GM19467 (cell line): ENCODE measurements at regions not wholly inside any gene's neighbourhood (a gene's known extent, or its start where the extent isn't known, plus 50 kb on each side); places are given as distances from the start of the nearest gene placed in this dataset.

Experiments used
- ATAC-seq: cut with Tn5 transposase; IDR thresholded peaks from one replicate; pipeline ENCODE4 v1.9.1; 2021; ENCODE audit warnings: mild to moderate bottlenecking, moderate library complexity; ENCODE audit not compliant: unreplicated experiment

- no peak for ATAC-seq
Measured at GRCh38 chr15:60093273-60094067, 89.4 kb downstream of the FOXB1 start.

- no peak for ATAC-seq
Measured at GRCh38 chr15:60095711-60096110, 91.6 kb downstream of the FOXB1 start.

GRCh38 chr15:60096157-60096556 lies 92.0 kb downstream of the FOXB1 start:
- ATAC-seq, result no peak

- no peak for ATAC-seq
Measured at GRCh38 chr15:60101416-60101815, 97.3 kb downstream of the FOXB1 start.

- no peak for ATAC-seq
Measured at GRCh38 chr15:60102748-60103147, 98.6 kb downstream of the FOXB1 start.

- no peak for ATAC-seq
Measured at GRCh38 chr15:60110909-60111308, 106.8 kb downstream of the FOXB1 start.

- ATAC-seq, result no peak
Measured at GRCh38 chr15:60115579-60116380, 111.7 kb downstream of the FOXB1 start.

- ATAC-seq, result no peak
Measured at GRCh38 chr15:60116456-60117089, 112.5 kb downstream of the FOXB1 start.

GRCh38 chr15:60118146-60118545 lies 114.0 kb downstream of the FOXB1 start:
- no peak for ATAC-seq

- no peak for ATAC-seq
Measured at GRCh38 chr15:60118626-60119025, 114.5 kb downstream of the FOXB1 start.

- ATAC-seq, result no peak
Measured at GRCh38 chr15:60119101-60119500, 115.0 kb downstream of the FOXB1 start.

GRCh38 chr15:60120100-60120499 lies 116.0 kb downstream of the FOXB1 start:
- no peak for ATAC-seq

GRCh38 chr15:60121845-60122244 lies 117.7 kb downstream of the FOXB1 start:
- ATAC-seq, result no peak

GRCh38 chr15:60122691-60123090 lies 118.6 kb downstream of the FOXB1 start:
- ATAC-seq, result no peak

GRCh38 chr15:60124460-60125070 lies 120.5 kb downstream of the FOXB1 start:
- ATAC-seq, result no peak

GRCh38 chr15:60125334-60125733 lies 121.2 kb downstream of the FOXB1 start:
- no peak for ATAC-seq

GRCh38 chr15:60126200-60126599 lies 122.1 kb downstream of the FOXB1 start:
- no peak for ATAC-seq

- no peak for ATAC-seq
Measured at GRCh38 chr15:60126661-60127060, 122.5 kb downstream of the FOXB1 start.

GRCh38 chr15:60128000-60128376 lies 123.9 kb downstream of the FOXB1 start:
- ATAC-seq, result no peak

GRCh38 chr15:60128710-60129109 lies 124.6 kb downstream of the FOXB1 start:
- ATAC-seq, result no peak

GRCh38 chr15:60130398-60130797 lies 126.3 kb downstream of the FOXB1 start:
- ATAC-seq, result no peak
